ENCODE measurements at regions not wholly inside any gene's neighbourhood (a gene's known extent, or its start where the extent isn't known, plus 50 kb on each side); places are given as distances from the start of the nearest gene placed in this dataset.

- Histone ChIP-seq H3K4me1 (ENCODE audit: insufficient read depth, low read length) (no peaks in the 10 kb centered on the region), H3K9me3 (ENCODE audit: low read length) (no peaks in the 10 kb centered on the region), H3F3A (ENCODE audit: low read length, unreplicated experiment) (no peaks in the 10 kb centered on the region), H3K27me3 (ENCODE audit: low read length) (no peaks in the 10 kb centered on the region), H3K27ac (ENCODE audit: low read length) (no peak overlapping the region), H2AFZ (ENCODE audit: low read length) (no peak overlapping the region), H3K9me2 (replicated peaks; ENCODE audit: low read length) (no peaks in the 10 kb centered on the region), H3K4me2 (ENCODE audit: low read length) (no peak overlapping the region), H3K79me2 (ENCODE audit: low read length) (no peaks in the 10 kb centered on the region), H4K20me1 (ENCODE audit: low read length) (no peaks in the 10 kb centered on the region), H3K9ac (ENCODE audit: low read length) (no peak overlapping the region), H3K4me3 (ENCODE audit: low read length) (no peak overlapping the region), H3K36me3 (ENCODE audit: low read depth, low read length) (no peaks in the 10 kb centered on the region)
- POLR2A ChIA-PET (ENCODE audit: unreplicated experiment): no interaction called here
- CTCF ChIA-PET: no interaction called here
- no peak for TF ChIP-seq EZH2phosphoT487 (IDR thresholded peaks at IDR 0.05; ENCODE audit: borderline replicate concordance, low read length)
- no peak for TF ChIP-seq CTCF (conservative IDR thresholded peaks at IDR 0.05; ENCODE audit: low read depth, low read length)
- TF ChIP-seq EZH2 (IDR thresholded peaks at IDR 0.05; ENCODE audit: low read length, unreplicated experiment): no peak
- ATAC-seq (no peak), DNase-seq (no peak)
- no TSS peak for BruUV-seq (replicated peaks)
- intact Hi-C loops (cut with micrococcal nuclease): no loop called here
Observed at GRCh38 chr1:239805042-239805441, 286.6 kb upstream of the FMN2 start.

GRCh38 chr1:239805851-239806772 lies 285.6 kb upstream of the FMN2 start:
- DNase-seq (no peak), ATAC-seq (no peak)
- Histone ChIP-seq H3K36me3 (ENCODE audit: low read depth, low read length) (no peaks in the 10 kb centered on the region), H2AFZ (ENCODE audit: low read length) (no peak overlapping the region), H3K4me3 (ENCODE audit: low read length) (no peak overlapping the region), H4K20me1 (ENCODE audit: low read length) (no peaks in the 10 kb centered on the region), H3K9me3 (ENCODE audit: low read length) (no peaks in the 10 kb centered on the region), H3K27me3 (ENCODE audit: low read length) (no peaks in the 10 kb centered on the region), H3K4me2 (ENCODE audit: low read length) (no peak overlapping the region), H3K4me1 (ENCODE audit: insufficient read depth, low read length) (no peaks in the 10 kb centered on the region), H3K27ac (ENCODE audit: low read length) (no peak overlapping the region), H3K9me2 (replicated peaks; ENCODE audit: low read length) (no peaks in the 10 kb centered on the region), H3K79me2 (ENCODE audit: low read length) (no peaks in the 10 kb centered on the region), H3K9ac (ENCODE audit: low read length) (no peak overlapping the region), H3F3A (ENCODE audit: low read length, unreplicated experiment) (no peaks in the 10 kb centered on the region)
- no peak for TF ChIP-seq EZH2 (IDR thresholded peaks at IDR 0.05; ENCODE audit: low read length, unreplicated experiment)
- TF ChIP-seq EZH2phosphoT487 (IDR thresholded peaks at IDR 0.05; ENCODE audit: borderline replicate concordance, low read length): no peak
- TF ChIP-seq CTCF (conservative IDR thresholded peaks at IDR 0.05; ENCODE audit: low read depth, low read length): no peak
- intact Hi-C loops (cut with micrococcal nuclease): no loop called here
- BruUV-seq (replicated peaks): no TSS peak
- CTCF ChIA-PET: no interaction called here
- POLR2A ChIA-PET (ENCODE audit: unreplicated experiment): no interaction called here

DNA sequence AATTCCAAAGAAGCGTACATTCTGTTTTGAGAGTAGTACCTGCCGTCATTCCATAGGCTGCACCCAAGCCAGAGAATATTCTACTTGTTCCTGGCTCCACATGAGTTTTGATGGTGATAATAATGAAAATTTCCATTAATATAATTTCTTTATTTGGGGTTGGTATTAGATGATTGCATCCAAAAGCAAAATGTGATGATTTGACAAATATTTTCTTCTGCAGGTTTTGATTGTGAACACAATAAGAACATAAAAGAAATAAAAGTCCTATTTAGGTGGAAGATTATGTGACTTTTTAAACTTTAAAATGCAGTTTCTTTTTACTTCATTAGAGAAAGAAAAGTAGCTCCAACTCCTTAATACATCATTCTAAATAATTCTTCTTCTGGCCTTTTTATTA lies 284.8 kb upstream of the FMN2 start:
- POLR2A ChIA-PET (ENCODE audit: unreplicated experiment): no interaction called here
- no peaks in the 10 kb centered on the region for H3K9me2 ChIP-seq (replicated peaks; ENCODE audit: low read length)
- H3K27me3 ChIP-seq (ENCODE audit: low read length): no peaks in the 10 kb centered on the region
- no peaks in the 10 kb centered on the region for H3K36me3 ChIP-seq (ENCODE audit: low read depth, low read length)
- no peak for DNase-seq
- H3K4me2 ChIP-seq (ENCODE audit: low read length): no peak overlapping the region
- H3K4me1 ChIP-seq (ENCODE audit: insufficient read depth, low read length): no peaks in the 10 kb centered on the region
- no peak overlapping the region for H3K9ac ChIP-seq (ENCODE audit: low read length)
- no peak for ATAC-seq
- no peaks in the 10 kb centered on the region for H3K79me2 ChIP-seq (ENCODE audit: low read length)
- no peak overlapping the region for H2AFZ ChIP-seq (ENCODE audit: low read length)
- no peaks in the 10 kb centered on the region for H3F3A ChIP-seq (ENCODE audit: low read length, unreplicated experiment)
- no peak overlapping the region for H3K4me3 ChIP-seq (ENCODE audit: low read length)
- CTCF ChIA-PET: no interaction called here
- no TSS peak for BruUV-seq (replicated peaks)
- no peaks in the 10 kb centered on the region for H4K20me1 ChIP-seq (ENCODE audit: low read length)
- TF ChIP-seq EZH2 (IDR thresholded peaks at IDR 0.05; ENCODE audit: low read length, unreplicated experiment) (no peak), EZH2phosphoT487 (IDR thresholded peaks at IDR 0.05; ENCODE audit: borderline replicate concordance, low read length) (no peak), CTCF (conservative IDR thresholded peaks at IDR 0.05; ENCODE audit: low read depth, low read length) (no peak)
- intact Hi-C loops (cut with micrococcal nuclease): no loop called here
- H3K27ac ChIP-seq (ENCODE audit: low read length): no peak overlapping the region
- H3K9me3 ChIP-seq (ENCODE audit: low read length): no peaks in the 10 kb centered on the region

Data from PC-3 (cell line).